Testis (tissue), 2 donors: ENCODE measurements at regions not wholly inside any gene's neighbourhood (a gene's known extent, or its start where the extent isn't known, plus 50 kb on each side); places are given as distances from the start of the nearest gene placed in this dataset.
A peak's percentile ranks its signal among the peaks of the same experiment; 100 is the strongest.
"Not testable (repeated sequence)": the region's sequence is repeated elsewhere in the genome, so short reads cannot be mapped to it uniquely, and the experiment has no call there.

ENCODE experiments used
- DNase-seq: peaks from one replicate; pipeline ENCODE4 v3.0.0-alpha.2; 2019
- H3K27ac ChIP-seq, 2 donors: fragments of 200-600 bp; sonication (generic); one replicate each; pipeline ENCODE4 v1.5.1; 2019
- H3K27me3 ChIP-seq: fragments of 200-600 bp; sonication (generic); one replicate; pipeline ENCODE4 v1.5.1; 2019
- H3K36me3 ChIP-seq: fragments of 200-600 bp; sonication (generic); one replicate; pipeline ENCODE4 v1.5.1; 2017; ENCODE audit warnings: low read depth; ENCODE audit errors: missing control alignments
- H3K4me1 ChIP-seq: fragments of 200-600 bp; sonication (generic); one replicate; pipeline ENCODE4 v1.5.1; 2019
- H3K4me3 ChIP-seq, 2 donors: fragments of 200-600 bp; sonication (generic); one replicate each; pipeline ENCODE4 v1.5.1; 2017 to 2019
- H3K9me3 ChIP-seq: fragments of 200-600 bp; sonication (generic); one replicate; pipeline ENCODE4 v1.5.1; 2017
- POLR2A ChIP-seq: fragments of 450-650 bp; IDR thresholded peaks from one replicate; pipeline ENCODE4 v1.6.1; 2017; ENCODE audit warnings: antibody characterized with exemption, mild to moderate bottlenecking, moderate library complexity
- WGBS, 2 donors: methylation state at CpG; one replicate each; pipeline ENCODE4 v1.1.5; 2018; 5-methylcytosine and 5-hydroxymethylcytosine counted together
- intact Hi-C: fragments of 100-400 bp; cut with DNase I; formaldehyde crosslinking; loops from one replicate; pipeline ENCODE4 v1.15.1; 2023; ENCODE audit warnings: low total_unique reads
- TF ChIP-seq, protein P1 (sequence below), 3 experiments: fragments of 450-650 bp in 2 of 3; fragments of 200-600 bp in 1 of 3; sonication (generic) in 1 of 3; IDR thresholded peaks; one replicate each; pipeline ENCODE4 v1.5.1; 2016 to 2019; ENCODE audit warnings: antibody characterized with exemption in 3 of 3, mild to moderate bottlenecking in 2 of 3, moderate library complexity in 1 of 3

GRCh38 chr6:4472222-4472621, 304.0 kb upstream of the CDYL start:
- DNase-seq, result no peak
- no peaks in the 10 kb centered on the region for H3K9me3 ChIP-seq
- no peaks in the 10 kb centered on the region for H3K27me3 ChIP-seq
- H3K36me3 ChIP-seq, result no peaks in the 10 kb centered on the region
- H3K4me3 ChIP-seq, result no peak overlapping the region
- no peak overlapping the region for H3K27ac ChIP-seq
- TF ChIP-seq, protein P1, sequence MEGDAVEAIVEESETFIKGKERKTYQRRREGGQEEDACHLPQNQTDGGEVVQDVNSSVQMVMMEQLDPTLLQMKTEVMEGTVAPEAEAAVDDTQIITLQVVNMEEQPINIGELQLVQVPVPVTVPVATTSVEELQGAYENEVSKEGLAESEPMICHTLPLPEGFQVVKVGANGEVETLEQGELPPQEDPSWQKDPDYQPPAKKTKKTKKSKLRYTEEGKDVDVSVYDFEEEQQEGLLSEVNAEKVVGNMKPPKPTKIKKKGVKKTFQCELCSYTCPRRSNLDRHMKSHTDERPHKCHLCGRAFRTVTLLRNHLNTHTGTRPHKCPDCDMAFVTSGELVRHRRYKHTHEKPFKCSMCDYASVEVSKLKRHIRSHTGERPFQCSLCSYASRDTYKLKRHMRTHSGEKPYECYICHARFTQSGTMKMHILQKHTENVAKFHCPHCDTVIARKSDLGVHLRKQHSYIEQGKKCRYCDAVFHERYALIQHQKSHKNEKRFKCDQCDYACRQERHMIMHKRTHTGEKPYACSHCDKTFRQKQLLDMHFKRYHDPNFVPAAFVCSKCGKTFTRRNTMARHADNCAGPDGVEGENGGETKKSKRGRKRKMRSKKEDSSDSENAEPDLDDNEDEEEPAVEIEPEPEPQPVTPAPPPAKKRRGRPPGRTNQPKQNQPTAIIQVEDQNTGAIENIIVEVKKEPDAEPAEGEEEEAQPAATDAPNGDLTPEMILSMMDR (IDR thresholded peaks at IDR 0.05), result no peak
- TF ChIP-seq POLR2A, result no peak
- WGBS, 2 donors, result 100% methylated on average over 2 to 3 of the region's 3 CpGs
- H3K4me1 ChIP-seq, result no peaks in the 10 kb centered on the region
- intact Hi-C loops, result no loop called here

- H3K9me3 ChIP-seq, H3K4me3 ChIP-seq, H3K36me3 ChIP-seq, H3K4me1 ChIP-seq, H3K27me3 ChIP-seq, DNase-seq, intact Hi-C loops, H3K27ac ChIP-seq: not testable (repeated sequence)
- WGBS, 2 donors, result 92 to 97% methylated on average over 4 of the region's 4 CpGs
These were observed 304.7 kb upstream of the CDYL start for GRCh38 chr6:4471515-4471914.

GRCh38 chr6:4470698-4471210, 305.4 kb upstream of the CDYL start:
- Histone ChIP-seq H3K27ac (no peak overlapping the region), H3K36me3 (no peaks in the 10 kb centered on the region), H3K4me3 (no peak overlapping the region), H3K4me1 (no peaks in the 10 kb centered on the region), H3K9me3 (no peaks in the 10 kb centered on the region), H3K27me3 (no peaks in the 10 kb centered on the region)
- no peak for DNase-seq
- WGBS, 2 donors, result 67 to 87% methylated on average over 7 of the region's 7 CpGs
- intact Hi-C loops, result no loop called here
- TF ChIP-seq, protein P1 (IDR thresholded peaks at IDR 0.05), result no peak
- no peak for TF ChIP-seq POLR2A

- Histone ChIP-seq H3K4me1 (no peaks in the 10 kb centered on the region), H3K4me3 (no peak overlapping the region), H3K9me3 (no peaks in the 10 kb centered on the region), H3K36me3 (no peaks in the 10 kb centered on the region), H3K27ac (no peak overlapping the region), H3K27me3 (no peaks in the 10 kb centered on the region)
- peak; percentile 25 for DNase-seq
- intact Hi-C loops, result no loop called here
- TF ChIP-seq POLR2A, result no peak
- TF ChIP-seq, protein P1 (IDR thresholded peaks at IDR 0.05), result no peak
- WGBS, 2 donors, result 79 to 83% methylated on average over 9 of the region's 9 CpGs
These were observed 309.3 kb upstream of the CDYL start for GRCh38 chr6:4466769-4467480.

DNA sequence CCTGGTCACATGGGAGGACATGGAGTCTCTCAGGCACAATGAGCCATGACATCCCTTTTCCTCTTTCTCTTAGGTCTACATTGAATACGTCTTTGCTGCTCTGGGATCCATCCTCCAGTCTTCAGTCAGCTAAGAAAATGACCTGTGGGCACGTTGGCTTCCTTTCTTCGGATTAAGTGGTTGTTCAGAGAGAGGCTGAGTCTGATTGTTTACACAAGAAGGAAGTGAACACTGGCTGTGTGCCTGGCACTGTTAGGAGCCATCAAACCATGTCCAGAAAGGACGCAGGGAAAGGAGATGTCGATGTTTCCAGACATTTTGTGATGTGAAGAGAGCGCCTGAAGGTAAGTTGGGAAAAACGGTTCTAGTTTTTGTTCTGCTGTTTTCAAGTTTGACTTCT, 309.9 kb upstream of the CDYL start:
- H3K27ac ChIP-seq, result no peak overlapping the region
- no peaks in the 10 kb centered on the region for H3K36me3 ChIP-seq
- 71 to 76% methylated on average over 7 of the region's 7 CpGs for WGBS, 2 donors
- no peak overlapping the region for H3K4me3 ChIP-seq
- peaks cover 4% of the 10 kb centered on the region for H3K4me1 ChIP-seq
- intact Hi-C loops, result no loop called here
- DNase-seq, result no peak
- TF ChIP-seq POLR2A, result no peak
- TF ChIP-seq, protein P1 (IDR thresholded peaks at IDR 0.05), result no peak
- no peaks in the 10 kb centered on the region for H3K27me3 ChIP-seq
- H3K9me3 ChIP-seq, result no peaks in the 10 kb centered on the region
